ENCODE measurements at regions not wholly inside any gene's neighbourhood (a gene's known extent, or its start where the extent isn't known, plus 50 kb on each side); places are given as distances from the start of the nearest gene placed in this dataset.

DNA sequence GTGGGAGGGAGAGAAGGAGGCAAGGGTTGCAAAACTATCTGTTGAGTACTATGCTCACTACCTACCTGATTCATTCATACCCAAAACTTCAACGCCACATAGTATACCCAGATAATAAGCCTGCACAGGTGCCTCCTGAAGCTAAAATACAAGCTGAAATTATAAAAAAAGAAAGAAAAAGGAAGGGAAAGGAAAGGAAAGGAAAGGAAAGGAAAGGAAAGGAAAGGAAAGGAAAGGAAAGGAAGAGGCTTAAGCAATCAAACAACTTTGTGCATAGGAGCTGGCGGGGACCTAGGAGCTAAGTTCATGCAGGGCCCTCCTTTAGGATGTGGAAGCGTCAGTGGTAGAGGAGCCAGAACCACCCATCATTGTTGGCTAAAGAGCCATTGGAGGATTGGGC lies 108.9 kb upstream of the SYNDIG1 start:
- intact Hi-C loops (cut with DNase I, micrococcal nuclease): no loop called here
- POLR2A ChIA-PET: no interaction called here
- CTCF ChIA-PET: no interaction called here

DNA sequence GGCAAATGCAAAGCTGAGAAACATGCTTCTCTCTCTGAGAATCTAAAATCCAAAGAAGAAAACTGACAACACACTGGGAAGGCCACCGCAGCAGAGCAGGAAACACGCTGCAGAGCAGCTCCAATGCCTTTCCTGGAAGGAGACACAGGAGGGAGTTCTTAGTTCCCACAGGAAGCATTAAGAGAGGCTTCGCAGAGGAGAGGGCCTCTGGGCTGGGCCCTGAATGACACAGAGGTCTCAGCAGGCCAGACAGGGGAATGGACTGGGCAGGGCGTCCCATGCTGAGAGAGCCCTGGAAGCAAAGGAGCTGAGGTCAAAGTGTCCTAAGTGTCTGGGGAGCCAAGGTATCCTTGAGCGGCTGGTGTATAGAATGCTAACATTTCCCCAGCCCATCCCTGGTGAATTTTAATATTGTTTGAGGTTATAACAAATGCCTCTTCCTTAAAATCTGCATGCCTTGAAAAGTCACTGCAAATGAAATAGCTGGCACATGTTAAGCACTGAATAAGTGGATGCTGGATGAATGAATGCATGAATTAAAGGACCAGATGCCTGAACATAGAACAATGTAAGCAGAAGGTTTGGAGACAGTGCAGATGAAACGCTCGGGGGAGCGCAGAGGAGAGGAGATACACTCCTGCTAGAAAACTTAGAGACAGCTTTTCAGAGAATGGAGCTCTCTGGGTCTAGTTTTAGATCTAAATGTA lies 110.0 kb upstream of the SYNDIG1 start:
- no peak for ATAC-seq (ENCODE audit: poor library complexity)
- POLR2A ChIA-PET: no interaction called here
- Mint-ChIP-seq H3K9me3 (peaks cover 5% of the 10 kb centered on the region), H3K4me3 (no peak overlapping the region), H3K27ac (no peak overlapping the region), H3K27me3 (no peaks in the 10 kb centered on the region), H3K36me3 (ENCODE audit: low read depth) (no peaks in the 10 kb centered on the region), H3K4me1 (ENCODE audit: low read depth) (no peaks in the 10 kb centered on the region)
- TF ChIP-seq, protein P1, sequence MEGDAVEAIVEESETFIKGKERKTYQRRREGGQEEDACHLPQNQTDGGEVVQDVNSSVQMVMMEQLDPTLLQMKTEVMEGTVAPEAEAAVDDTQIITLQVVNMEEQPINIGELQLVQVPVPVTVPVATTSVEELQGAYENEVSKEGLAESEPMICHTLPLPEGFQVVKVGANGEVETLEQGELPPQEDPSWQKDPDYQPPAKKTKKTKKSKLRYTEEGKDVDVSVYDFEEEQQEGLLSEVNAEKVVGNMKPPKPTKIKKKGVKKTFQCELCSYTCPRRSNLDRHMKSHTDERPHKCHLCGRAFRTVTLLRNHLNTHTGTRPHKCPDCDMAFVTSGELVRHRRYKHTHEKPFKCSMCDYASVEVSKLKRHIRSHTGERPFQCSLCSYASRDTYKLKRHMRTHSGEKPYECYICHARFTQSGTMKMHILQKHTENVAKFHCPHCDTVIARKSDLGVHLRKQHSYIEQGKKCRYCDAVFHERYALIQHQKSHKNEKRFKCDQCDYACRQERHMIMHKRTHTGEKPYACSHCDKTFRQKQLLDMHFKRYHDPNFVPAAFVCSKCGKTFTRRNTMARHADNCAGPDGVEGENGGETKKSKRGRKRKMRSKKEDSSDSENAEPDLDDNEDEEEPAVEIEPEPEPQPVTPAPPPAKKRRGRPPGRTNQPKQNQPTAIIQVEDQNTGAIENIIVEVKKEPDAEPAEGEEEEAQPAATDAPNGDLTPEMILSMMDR (IDR thresholded peaks at IDR 0.05): no peak
- intact Hi-C loops (cut with DNase I, micrococcal nuclease): no loop called here
- Histone ChIP-seq H3K27me3 (ENCODE audit: control insufficient read depth in 1 of 2, insufficient read depth in 2 of 2, low read length in 2 of 2) (no peaks in the 10 kb centered on the region), H3K9me3 (ENCODE audit: control insufficient read depth in 1 of 2, insufficient read depth in 1 of 2, low read length in 2 of 2) (peaks cover 0 to 5% of the 10 kb centered on the region in 2 experiments), H3K27ac (ENCODE audit: low read depth in 1 of 2, low read length in 2 of 2) (no peak overlapping the region), H3K4me3 (ENCODE audit: low read length) (no peak overlapping the region), H3K36me3 (ENCODE audit: insufficient read depth, low read length) (no peaks in the 10 kb centered on the region), H3K4me1 (ENCODE audit: insufficient read depth, low read length) (no peaks in the 10 kb centered on the region)
- CTCF ChIA-PET: no interaction called here
- DNase-seq: no peak

More for the DNA sequence above, 108.9 kb upstream of the SYNDIG1 start:
- no peak overlapping the region for H3K27ac Mint-ChIP-seq
- peaks cover 0 to 5% of the 10 kb centered on the region in 2 experiments for H3K9me3 ChIP-seq (ENCODE audit: control insufficient read depth in 1 of 2, insufficient read depth in 1 of 2, low read length in 2 of 2)
- H3K4me3 ChIP-seq (ENCODE audit: low read length): no peak overlapping the region
- H3K4me3 Mint-ChIP-seq: no peak overlapping the region
- H3K27me3 ChIP-seq (ENCODE audit: control insufficient read depth in 1 of 2, insufficient read depth in 2 of 2, low read length in 2 of 2): no peaks in the 10 kb centered on the region
- no peak for ATAC-seq (ENCODE audit: poor library complexity)
- no peaks in the 10 kb centered on the region for H3K36me3 Mint-ChIP-seq (ENCODE audit: low read depth)
- no peak overlapping the region for H3K27ac ChIP-seq (ENCODE audit: low read depth in 1 of 2, low read length in 2 of 2)
- no peaks in the 10 kb centered on the region for H3K36me3 ChIP-seq (ENCODE audit: insufficient read depth, low read length)
- H3K9me3 Mint-ChIP-seq: peaks cover 5% of the 10 kb centered on the region
- H3K4me1 ChIP-seq (ENCODE audit: insufficient read depth, low read length): no peaks in the 10 kb centered on the region
- DNase-seq: no peak
- no peaks in the 10 kb centered on the region for H3K4me1 Mint-ChIP-seq (ENCODE audit: low read depth)
- TF ChIP-seq, protein P1 (IDR thresholded peaks at IDR 0.05): no peak
- no peaks in the 10 kb centered on the region for H3K27me3 Mint-ChIP-seq

DNA sequence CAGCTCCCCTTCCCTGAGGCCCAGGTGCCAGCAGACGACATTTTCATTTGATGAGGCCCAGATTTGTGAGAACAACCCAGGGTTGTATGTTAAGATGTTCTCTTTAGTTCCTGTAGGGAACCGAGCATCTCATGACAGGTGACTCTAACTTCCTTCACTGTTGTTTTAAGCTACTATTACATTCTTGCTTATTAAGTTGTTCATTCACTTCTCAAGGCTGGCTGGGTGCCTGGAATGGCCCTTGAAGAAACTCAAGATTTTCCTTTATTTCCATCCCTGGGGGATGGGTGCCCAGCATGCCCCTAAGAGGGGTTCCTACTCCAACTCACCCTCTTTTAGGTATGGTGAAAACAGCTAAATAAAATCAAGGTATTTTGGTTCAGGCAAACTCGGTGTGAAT lies 111.5 kb upstream of the SYNDIG1 start:
- no peaks in the 10 kb centered on the region for H3K36me3 ChIP-seq (ENCODE audit: insufficient read depth, low read length)
- intact Hi-C loops (cut with DNase I, micrococcal nuclease): no loop called here
- no peak overlapping the region for H3K27ac Mint-ChIP-seq
- H3K27ac ChIP-seq (ENCODE audit: low read depth in 1 of 2, low read length in 2 of 2): no peak overlapping the region
- ChIA-PET CTCF (no interaction called here), POLR2A (no interaction called here)
- peaks cover 5% of the 10 kb centered on the region for H3K9me3 Mint-ChIP-seq
- no peak for ATAC-seq (ENCODE audit: poor library complexity)
- H3K4me3 ChIP-seq (ENCODE audit: low read length): no peak overlapping the region
- no peaks in the 10 kb centered on the region for H3K27me3 ChIP-seq (ENCODE audit: control insufficient read depth in 1 of 2, insufficient read depth in 2 of 2, low read length in 2 of 2)
- peaks cover 0 to 5% of the 10 kb centered on the region in 2 experiments for H3K9me3 ChIP-seq (ENCODE audit: control insufficient read depth in 1 of 2, insufficient read depth in 1 of 2, low read length in 2 of 2)
- H3K27me3 Mint-ChIP-seq: no peaks in the 10 kb centered on the region
- TF ChIP-seq, protein P1 (IDR thresholded peaks at IDR 0.05): no peak
- H3K4me3 Mint-ChIP-seq: no peak overlapping the region
- DNase-seq: no peak
- H3K4me1 Mint-ChIP-seq (ENCODE audit: low read depth): no peaks in the 10 kb centered on the region
- no peaks in the 10 kb centered on the region for H3K36me3 Mint-ChIP-seq (ENCODE audit: low read depth)
- H3K4me1 ChIP-seq (ENCODE audit: insufficient read depth, low read length): no peaks in the 10 kb centered on the region

Data from CD4-positive, alpha-beta T cell (primary cell).